GM06990 (cell line): ENCODE measurements at regions not wholly inside any gene's neighbourhood (a gene's known extent, or its start where the extent isn't known, plus 50 kb on each side); places are given as distances from the start of the nearest gene placed in this dataset.
"Not testable (repeated sequence)": the region's sequence is repeated elsewhere in the genome, so short reads cannot be mapped to it uniquely, and the experiment has no call there.

Experiments
- DNase-seq: peaks from one replicate; pipeline ENCODE4 v3.0.0-alpha.2; 2011; ENCODE audit not compliant: insufficient read length; ENCODE audit errors: extremely low read depth
- H3K27me3 ChIP-seq: replicated peaks from 2 replicates; pipeline ENCODE4 v1.6.0; 2011; ENCODE audit warnings: low read length; ENCODE audit not compliant: control insufficient read depth, insufficient read depth
- H3K36me3 ChIP-seq: 2 replicates; pipeline ENCODE4 v1.5.1; 2011; ENCODE audit warnings: low read length; ENCODE audit not compliant: control insufficient read depth, insufficient read depth
- H3K4me3 ChIP-seq: replicated peaks from 2 replicates; pipeline ENCODE4 v1.5.1; 2011; ENCODE audit warnings: low read depth, mild to moderate bottlenecking, control low read depth, low read length
- TF ChIP-seq, protein P1 (sequence below): IDR thresholded peaks from 2 replicates; pipeline ENCODE4 v1.5.1; 2011; ENCODE audit warnings: low read length, control low read depth, mild to moderate bottlenecking, inconsistent platforms; ENCODE audit not compliant: insufficient read depth, poor library complexity, severe bottlenecking

DNA sequence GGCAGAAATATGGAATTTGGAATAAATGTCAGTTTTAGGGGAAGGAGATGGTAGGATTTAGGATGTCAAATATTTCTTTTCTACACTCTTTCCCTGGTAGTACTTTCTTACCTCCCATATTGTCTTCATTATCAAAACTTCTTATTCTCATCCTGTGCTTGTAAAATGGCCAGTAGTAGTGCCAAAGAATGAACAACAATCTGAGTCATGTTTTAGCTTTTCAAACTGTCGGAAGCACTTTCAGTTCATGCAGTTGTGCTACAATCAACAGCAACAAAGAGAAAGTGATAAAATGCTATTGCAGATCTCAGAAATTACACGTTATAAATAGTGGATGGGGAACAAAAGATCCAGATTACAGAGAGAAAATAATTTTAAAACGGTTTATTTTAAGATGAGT is 193.7 kb upstream of the RXFP2 start:
- TF ChIP-seq, protein P1, sequence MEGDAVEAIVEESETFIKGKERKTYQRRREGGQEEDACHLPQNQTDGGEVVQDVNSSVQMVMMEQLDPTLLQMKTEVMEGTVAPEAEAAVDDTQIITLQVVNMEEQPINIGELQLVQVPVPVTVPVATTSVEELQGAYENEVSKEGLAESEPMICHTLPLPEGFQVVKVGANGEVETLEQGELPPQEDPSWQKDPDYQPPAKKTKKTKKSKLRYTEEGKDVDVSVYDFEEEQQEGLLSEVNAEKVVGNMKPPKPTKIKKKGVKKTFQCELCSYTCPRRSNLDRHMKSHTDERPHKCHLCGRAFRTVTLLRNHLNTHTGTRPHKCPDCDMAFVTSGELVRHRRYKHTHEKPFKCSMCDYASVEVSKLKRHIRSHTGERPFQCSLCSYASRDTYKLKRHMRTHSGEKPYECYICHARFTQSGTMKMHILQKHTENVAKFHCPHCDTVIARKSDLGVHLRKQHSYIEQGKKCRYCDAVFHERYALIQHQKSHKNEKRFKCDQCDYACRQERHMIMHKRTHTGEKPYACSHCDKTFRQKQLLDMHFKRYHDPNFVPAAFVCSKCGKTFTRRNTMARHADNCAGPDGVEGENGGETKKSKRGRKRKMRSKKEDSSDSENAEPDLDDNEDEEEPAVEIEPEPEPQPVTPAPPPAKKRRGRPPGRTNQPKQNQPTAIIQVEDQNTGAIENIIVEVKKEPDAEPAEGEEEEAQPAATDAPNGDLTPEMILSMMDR, result no peak
- no peak for DNase-seq
- Histone ChIP-seq H3K27me3 (no peaks in the 10 kb centered on the region), H3K36me3 (no peaks in the 10 kb centered on the region), H3K4me3 (no peak overlapping the region)

DNA sequence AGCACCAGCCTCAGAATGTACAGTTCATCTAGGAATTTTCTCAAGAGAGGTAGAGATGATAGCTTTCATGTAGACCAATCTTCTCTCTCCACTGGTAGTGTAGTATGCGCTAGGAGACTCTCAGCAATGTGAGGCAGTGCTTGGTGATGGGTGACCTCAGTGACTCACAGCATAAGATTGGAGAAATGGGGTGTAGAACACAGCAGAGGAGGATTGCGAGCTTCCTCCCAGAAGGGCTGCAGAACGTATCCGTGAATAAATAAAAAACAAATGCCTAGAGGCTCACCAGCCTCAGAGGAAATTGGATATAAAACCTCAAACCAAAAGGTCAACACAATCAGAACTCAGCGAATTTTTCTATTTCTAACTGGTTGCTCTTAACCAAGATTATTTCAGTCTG is 182.9 kb upstream of the RXFP2 start:
- TF ChIP-seq, protein P1, result no peak
- H3K27me3 ChIP-seq, result no peaks in the 10 kb centered on the region
- H3K4me3 ChIP-seq, result no peak overlapping the region
- no peak for DNase-seq
- H3K36me3 ChIP-seq, result no peaks in the 10 kb centered on the region

DNA sequence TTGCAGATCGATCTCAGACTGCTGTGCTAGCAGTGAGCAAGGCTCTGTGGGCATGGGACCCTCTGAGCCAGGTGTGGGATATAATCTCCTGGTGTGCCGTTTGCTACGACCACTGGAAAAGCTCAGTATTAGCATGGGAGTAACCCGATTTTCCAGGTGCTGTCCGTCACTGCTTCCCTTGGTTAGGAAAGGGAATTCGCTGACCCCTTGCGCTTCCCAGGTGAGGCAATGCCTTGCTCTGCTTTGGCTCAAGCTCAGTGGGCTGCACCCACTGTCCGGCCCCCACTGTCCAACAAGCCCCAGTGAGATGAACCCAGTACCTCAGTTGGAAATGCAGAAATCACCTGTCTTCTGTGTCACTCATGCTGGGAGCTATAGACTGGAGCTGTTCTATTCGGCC is 155.1 kb upstream of the RXFP2 start:
- not testable (repeated sequence) for H3K36me3 ChIP-seq, DNase-seq, H3K4me3 ChIP-seq, H3K27me3 ChIP-seq

DNA sequence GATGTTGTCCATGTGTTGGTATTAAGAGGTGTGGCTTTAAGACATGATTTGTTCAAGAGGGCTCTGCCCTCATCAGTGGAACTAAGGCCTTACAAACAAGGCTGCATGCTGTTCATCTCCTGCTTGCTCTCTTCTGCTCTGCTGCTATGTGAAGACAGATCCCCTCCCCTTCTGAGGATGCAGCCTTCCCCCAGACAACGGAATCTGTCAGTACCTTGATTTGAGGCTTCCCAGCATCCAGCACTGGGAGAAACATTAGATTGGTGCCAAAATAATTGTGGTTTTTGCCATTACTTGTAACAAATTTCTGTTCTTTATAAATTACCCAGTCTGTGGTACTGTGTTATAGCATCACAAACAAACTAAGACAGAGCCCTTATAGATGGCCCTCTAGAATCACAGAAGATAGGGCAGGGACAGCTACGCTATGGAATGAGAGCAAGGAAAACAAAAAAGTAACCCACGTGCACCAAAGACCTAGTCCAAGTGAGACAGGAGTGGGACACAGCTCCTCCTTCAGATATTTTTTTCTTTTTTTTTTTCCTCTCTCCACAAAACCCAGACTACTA is 151.5 kb upstream of the RXFP2 start:
- TF ChIP-seq, protein P1, result no peak
- no peaks in the 10 kb centered on the region for H3K36me3 ChIP-seq
- no peak for DNase-seq
- H3K27me3 ChIP-seq, result no peaks in the 10 kb centered on the region
- no peak overlapping the region for H3K4me3 ChIP-seq

DNA sequence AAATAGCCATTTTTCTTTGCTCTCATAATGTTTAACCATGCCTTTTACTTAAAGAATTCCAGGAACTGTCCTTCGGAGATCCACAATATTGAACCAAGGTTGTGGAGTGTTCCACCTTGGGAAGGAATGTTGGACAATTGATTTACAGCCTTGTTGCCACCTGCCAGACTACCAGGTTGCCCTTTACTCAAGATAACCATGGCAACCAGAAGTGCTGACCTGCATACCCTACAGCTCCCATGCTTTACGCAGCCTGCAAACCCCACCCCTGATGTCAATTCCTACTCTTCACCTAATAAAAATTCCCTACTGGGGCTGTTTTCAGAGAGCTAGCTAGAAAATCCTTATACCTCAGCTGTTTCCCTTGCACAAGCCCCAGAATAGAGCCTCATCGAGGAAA is 151.0 kb upstream of the RXFP2 start:
- DNase-seq, result no peak
- TF ChIP-seq, protein P1, result no peak
- no peaks in the 10 kb centered on the region for H3K27me3 ChIP-seq
- no peak overlapping the region for H3K4me3 ChIP-seq
- H3K36me3 ChIP-seq, result no peaks in the 10 kb centered on the region

DNA sequence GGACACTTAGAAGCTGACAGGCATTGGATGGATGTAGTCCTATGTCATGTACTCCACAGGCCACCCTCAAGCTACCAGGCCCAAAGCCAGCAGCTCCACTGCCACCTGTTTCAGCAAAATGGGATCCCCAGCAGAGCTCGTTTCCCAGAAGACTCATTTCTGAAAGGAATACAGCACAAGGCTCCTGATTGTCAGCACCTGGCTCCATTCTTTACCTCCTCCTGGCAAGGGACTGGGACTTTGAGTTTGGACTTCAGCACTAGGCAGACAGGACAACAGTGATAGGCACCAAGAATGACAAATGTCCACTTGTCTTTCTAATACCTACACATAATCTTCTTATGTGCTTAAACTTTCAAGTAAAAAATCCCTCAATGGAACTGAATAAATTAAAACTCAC is 150.4 kb upstream of the RXFP2 start:
- Histone ChIP-seq H3K36me3 (no peaks in the 10 kb centered on the region), H3K4me3 (no peak overlapping the region), H3K27me3 (no peaks in the 10 kb centered on the region)
- no peak for DNase-seq
- TF ChIP-seq, protein P1, result no peak
